Keratinocyte (primary cell): ENCODE measurements at regions not wholly inside any gene's neighbourhood (a gene's known extent, or its start where the extent isn't known, plus 50 kb on each side); places are given as distances from the start of the nearest gene placed in this dataset.
A peak's percentile ranks its signal among the peaks of the same experiment; 100 is the strongest.

ENCODE experiments used
- DNase-seq: peaks from one replicate; pipeline ENCODE4 v3.0.0-alpha.2; 2011; ENCODE audit warnings: low read depth, missing footprints, low spot score
- FAIRE-seq: peaks from 2 replicates; lab custom pipeline; 2011; peaks lifted over from hg19 to GRCh38; lab: Jason Lieb, UNC
- H2AFZ ChIP-seq: 2 replicates; pipeline ENCODE4 v1.6.0; 2012; ENCODE audit warnings: low read length, control low read depth, inconsistent platforms; ENCODE audit not compliant: control insufficient read depth
- H3K27ac ChIP-seq: 2 replicates; pipeline ENCODE4 v1.5.1; 2011; ENCODE audit warnings: low read length; ENCODE audit not compliant: control insufficient read depth, insufficient read depth
- H3K27me3 ChIP-seq: 3 replicates; pipeline ENCODE4 v1.6.0; 2011; ENCODE audit warnings: low read length; ENCODE audit not compliant: control insufficient read depth, insufficient read depth; ENCODE audit errors: extremely low read depth
- H3K36me3 ChIP-seq, 2 experiments: 2 replicates in 1 of 2; 3 replicates in 1 of 2; pipeline ENCODE4 v1.5.1; 2011; ENCODE audit warnings: low read length in 2 of 2, mild to moderate bottlenecking in 1 of 2; ENCODE audit not compliant: control insufficient read depth in 2 of 2, insufficient read depth in 2 of 2; ENCODE audit errors: extremely low read depth in 1 of 2
- H3K4me1 ChIP-seq: 3 replicates; pipeline ENCODE4 v1.5.1; 2011; ENCODE audit warnings: low read length; ENCODE audit not compliant: control insufficient read depth, insufficient read depth; ENCODE audit errors: extremely low read depth
- H3K4me2 ChIP-seq: 3 replicates; pipeline ENCODE4 v1.6.0; 2011; ENCODE audit warnings: low read depth, low read length; ENCODE audit not compliant: control insufficient read depth, insufficient read depth; ENCODE audit errors: extremely low read depth
- H3K4me3 ChIP-seq, 3 experiments: fragments of 200-600 bp in 1 of 3; sonication (generic) in 1 of 3; 2 replicates in 2 of 3; 3 replicates in 1 of 3; pipeline ENCODE4 v1.5.1; 2011 to 2016; ENCODE audit warnings: low read length in 3 of 3, mild to moderate bottlenecking in 3 of 3, control low read depth in 2 of 3, inconsistent platforms in 1 of 3, low read depth in 1 of 3, mixed read lengths in 1 of 3, mixed run types in 1 of 3, moderate library complexity in 1 of 3; ENCODE audit not compliant: control insufficient read depth in 2 of 3, insufficient read depth in 2 of 3; ENCODE audit errors: extremely low read depth in 1 of 3
- H3K79me2 ChIP-seq: 2 replicates; pipeline ENCODE4 v1.6.0; 2012; ENCODE audit warnings: low read length; ENCODE audit not compliant: control insufficient read depth, insufficient read depth
- H3K9ac ChIP-seq: 3 replicates; pipeline ENCODE4 v1.6.0; 2011; ENCODE audit warnings: low read length; ENCODE audit not compliant: control insufficient read depth, insufficient read depth; ENCODE audit errors: extremely low read depth
- H3K9me1 ChIP-seq: 3 replicates; pipeline ENCODE4 v1.6.0; 2011; ENCODE audit warnings: low read length; ENCODE audit not compliant: control insufficient read depth, insufficient read depth; ENCODE audit errors: extremely low read depth
- H3K9me3 ChIP-seq: 2 replicates; pipeline ENCODE4 v1.5.1; 2012; ENCODE audit warnings: low read depth, low read length; ENCODE audit not compliant: control insufficient read depth
- H4K20me1 ChIP-seq: 3 replicates; pipeline ENCODE4 v1.6.0; 2011; ENCODE audit warnings: low read length; ENCODE audit not compliant: control insufficient read depth, insufficient read depth; ENCODE audit errors: extremely low read depth
- CTCF ChIP-seq, 3 experiments: IDR thresholded peaks in 1 of 3; conservative IDR thresholded peaks in 1 of 3; optimal IDR thresholded peaks in 1 of 3; 2 replicates in 2 of 3; 3 replicates in 1 of 3; pipeline versions ENCODE3 to v1.5.1; 2011; ENCODE audit warnings: low read length in 3 of 3, mild to moderate bottlenecking in 3 of 3, moderate library complexity in 2 of 3, control low read depth in 1 of 3, inconsistent platforms in 1 of 3; ENCODE audit not compliant: insufficient read depth in 2 of 3; ENCODE audit errors: extremely low read depth in 1 of 3
- EZH2 ChIP-seq: IDR thresholded peaks from one replicate; pipeline ENCODE4 v1.6.1; 2012; ENCODE audit warnings: inconsistent platforms, mild to moderate bottlenecking, low read length, moderate library complexity
- dilution Hi-C: fragments of 300-500 bp; cut with MboI; formaldehyde crosslinking; loops from one replicate; pipeline ENCODE4 v1.7.0; 2020; ENCODE audit warnings: low sequenced_read_pairs; ENCODE audit not compliant: extremely low pct_ligation_motif_present

- peak overlapping the region; percentile 6 for H3K4me2 ChIP-seq
- no peaks in the 10 kb centered on the region for H3K36me3 ChIP-seq
- peaks cover 11% of the 10 kb centered on the region for H3K4me1 ChIP-seq
- H3K79me2 ChIP-seq: no peaks in the 10 kb centered on the region
- no peaks in the 10 kb centered on the region for H3K9me3 ChIP-seq
- no peak for TF ChIP-seq EZH2
- TF ChIP-seq CTCF (optimal IDR thresholded peaks at IDR 0.05 in 1 of 3, IDR thresholded peaks at IDR 0.05 in 1 of 3, conservative IDR thresholded peaks at IDR 0.05 in 1 of 3; ENCODE audit: extremely low read depth in 1 of 3, insufficient read depth in 2 of 3, low read length in 3 of 3): no peak
- FAIRE-seq (no peak), DNase-seq (no peak)
- H3K9ac ChIP-seq: no peak overlapping the region
- H2AFZ ChIP-seq: no peak overlapping the region
- H3K4me3 ChIP-seq: no peak overlapping the region
- H3K27me3 ChIP-seq: no peaks in the 10 kb centered on the region
- dilution Hi-C loops: no loop called here
- no peaks in the 10 kb centered on the region for H3K9me1 ChIP-seq
- H3K27ac ChIP-seq: peak overlapping the region; percentile 22
- H4K20me1 ChIP-seq: no peaks in the 10 kb centered on the region
These were observed 59.7 kb downstream of the HMHB1 start for GRCh38 chr5:143871672-143872071.

GRCh38 chr5:143874312-143874711 is 62.4 kb downstream of the HMHB1 start:
- Histone ChIP-seq H3K4me3 (no peak overlapping the region), H3K4me1 (peaks cover 11% of the 10 kb centered on the region), H3K4me2 (no peak overlapping the region), H3K9ac (no peak overlapping the region), H4K20me1 (no peaks in the 10 kb centered on the region), H3K27ac (no peak overlapping the region), H3K9me3 (no peaks in the 10 kb centered on the region), H3K9me1 (no peaks in the 10 kb centered on the region), H3K27me3 (no peaks in the 10 kb centered on the region), H3K36me3 (no peaks in the 10 kb centered on the region), H2AFZ (no peak overlapping the region), H3K79me2 (no peaks in the 10 kb centered on the region)
- TF ChIP-seq CTCF (optimal IDR thresholded peaks at IDR 0.05 in 1 of 3, IDR thresholded peaks at IDR 0.05 in 1 of 3, conservative IDR thresholded peaks at IDR 0.05 in 1 of 3; ENCODE audit: extremely low read depth in 1 of 3, insufficient read depth in 2 of 3, low read length in 3 of 3) (no peak), EZH2 (no peak)
- dilution Hi-C loops: no loop called here
- DNase-seq (no peak), FAIRE-seq (no peak)
